HEK293 (cell line): ENCODE measurements at regions not wholly inside any gene's neighbourhood (a gene's known extent, or its start where the extent isn't known, plus 50 kb on each side); places are given as distances from the start of the nearest gene placed in this dataset.

Source experiments
- CTCF ChIA-PET: fragments of 350-600 bp; formaldehyde crosslinking; extraction: SDS; loops from one replicate; lab custom pipeline; 2021; ENCODE audit warnings: antibody characterized with exemption; lab: Yijun Ruan, JAX
- POLR2A ChIA-PET: fragments of 300-600 bp; formaldehyde crosslinking; extraction: SDS; loops from one replicate; lab custom pipeline; 2020; ENCODE audit warnings: antibody characterized with exemption, inconsistent platforms; lab: Yijun Ruan, JAX
- H3K27ac ChIP-seq: fragments of 200-500 bp; sonication (Bioruptor generic); 2 replicates; pipeline ENCODE4 v1.5.1; 2014; ENCODE audit warnings: low read depth, low read length, control low read depth, inconsistent platforms; ENCODE audit errors: extremely low read depth
- H3K36me3 ChIP-seq, 2 experiments: fragments of 200-500 bp in 1 of 2; sonication (Bioruptor generic) in 1 of 2; 1 replicate in 1 of 2; 2 replicates in 1 of 2; pipeline ENCODE4 v1.5.1; 2014 to 2017; ENCODE audit warnings: inconsistent platforms in 2 of 2, low read length in 2 of 2; ENCODE audit not compliant: control insufficient read depth in 2 of 2, insufficient read depth in 1 of 2
- H3K4me1 ChIP-seq: fragments of 200-500 bp; sonication (Bioruptor generic); 2 replicates; pipeline ENCODE4 v1.5.1; 2014; ENCODE audit warnings: mild to moderate bottlenecking, low read length, inconsistent platforms; ENCODE audit not compliant: control insufficient read depth, insufficient read depth
- H3K4me3 ChIP-seq: 2 replicates; pipeline ENCODE4 v1.5.1; 2011; ENCODE audit warnings: low read depth, mild to moderate bottlenecking, control low read depth, low read length, moderate library complexity
- H3K9me3 ChIP-seq: fragments of 200-500 bp; sonication (Bioruptor generic); 2 replicates; pipeline ENCODE4 v1.5.1; 2014; ENCODE audit warnings: low read depth, low read length, inconsistent platforms; ENCODE audit not compliant: control insufficient read depth, insufficient read depth
- BCL6B ChIP-seq: fragments of 450-650 bp; formaldehyde crosslinking; IDR thresholded peaks from 2 replicates; pipeline ENCODE4 v1.5.1; 2017; ENCODE audit warnings: missing biosample characterization, missing genetic modification characterization
- IKZF3 ChIP-seq: fragments of 450-650 bp; IDR thresholded peaks from 2 replicates; pipeline ENCODE4 v1.5.0; 2018; ENCODE audit warnings: missing biosample characterization, mild to moderate bottlenecking, missing genetic modification characterization, moderate library complexity
- KLF1 ChIP-seq: fragments of 450-650 bp; formaldehyde crosslinking; IDR thresholded peaks from 2 replicates; pipeline ENCODE4 v1.5.1; 2016; ENCODE audit warnings: missing biosample characterization, missing genetic modification characterization
- KLF17 ChIP-seq: fragments of 450-650 bp; formaldehyde crosslinking; IDR thresholded peaks from 2 replicates; pipeline ENCODE4 v1.5.1; 2016; ENCODE audit warnings: missing biosample characterization, missing genetic modification characterization
- TCF7L2 ChIP-seq: IDR thresholded peaks from 2 replicates; pipeline ENCODE4 v1.6.1; 2011; ENCODE audit warnings: low read depth, mild to moderate bottlenecking, inconsistent platforms, low read length, moderate library complexity, borderline replicate concordance
- TRIM28 ChIP-seq: IDR thresholded peaks from 2 replicates; pipeline ENCODE4 v1.6.1; 2011; ENCODE audit warnings: low read length, control low read depth, borderline replicate concordance
- ZBTB20 ChIP-seq: fragments of 450-650 bp; formaldehyde crosslinking; IDR thresholded peaks from 2 replicates; pipeline ENCODE4 v1.5.1; 2016; ENCODE audit warnings: missing biosample characterization, missing genetic modification characterization
- ZBTB21 ChIP-seq: fragments of 450-650 bp; formaldehyde crosslinking; IDR thresholded peaks from 2 replicates; pipeline ENCODE4 v1.5.1; 2017; ENCODE audit warnings: missing biosample characterization, missing genetic modification characterization
- ZBTB7A ChIP-seq: fragments of 450-650 bp; formaldehyde crosslinking; IDR thresholded peaks from 2 replicates; pipeline ENCODE4 v1.5.1; 2016; ENCODE audit warnings: low read depth, missing biosample characterization, missing genetic modification characterization
- ZBTB8A ChIP-seq: fragments of 450-650 bp; formaldehyde crosslinking; IDR thresholded peaks from 2 replicates; pipeline ENCODE4 v1.5.1; 2016; ENCODE audit warnings: missing biosample characterization, missing genetic modification characterization
- ZFP69B ChIP-seq: fragments of 450-650 bp; formaldehyde crosslinking; IDR thresholded peaks from 2 replicates; pipeline ENCODE4 v1.5.1; 2016; ENCODE audit warnings: missing biosample characterization, missing genetic modification characterization
- ZNF280C ChIP-seq: fragments of 450-650 bp; formaldehyde crosslinking; IDR thresholded peaks from 2 replicates; pipeline ENCODE4 v1.5.1; 2016; ENCODE audit warnings: missing biosample characterization, missing genetic modification characterization
- ZNF311 ChIP-seq: fragments of 450-650 bp; formaldehyde crosslinking; IDR thresholded peaks from 2 replicates; pipeline ENCODE4 v1.5.1; 2017; ENCODE audit warnings: missing biosample characterization, missing genetic modification characterization, borderline replicate concordance
- ZNF350 ChIP-seq: fragments of 450-650 bp; formaldehyde crosslinking; IDR thresholded peaks from 2 replicates; pipeline ENCODE4 v1.5.0; 2017; ENCODE audit warnings: missing biosample characterization, mild to moderate bottlenecking, missing genetic modification characterization
- ZNF596 ChIP-seq: fragments of 450-650 bp; IDR thresholded peaks from 2 replicates; pipeline ENCODE4 v1.5.0; 2018; ENCODE audit warnings: missing biosample characterization, mild to moderate bottlenecking, missing genetic modification characterization, moderate library complexity
- ZNF600 ChIP-seq: fragments of 450-650 bp; formaldehyde crosslinking; IDR thresholded peaks from 2 replicates; pipeline ENCODE4 v1.5.1; 2016; ENCODE audit warnings: missing biosample characterization, missing genetic modification characterization
- ZNF76 ChIP-seq: fragments of 450-650 bp; formaldehyde crosslinking; IDR thresholded peaks from 2 replicates; pipeline ENCODE4; 2016; ENCODE audit warnings: low read depth, missing biosample characterization, missing genetic modification characterization, borderline replicate concordance
- ZNF791 ChIP-seq: fragments of 450-650 bp; formaldehyde crosslinking; IDR thresholded peaks from 2 replicates; pipeline ENCODE4 v1.5.1; 2016; ENCODE audit warnings: missing biosample characterization, missing genetic modification characterization
- ZNF830 ChIP-seq: fragments of 450-650 bp; IDR thresholded peaks from 2 replicates; pipeline ENCODE4 v1.5.0; 2018; ENCODE audit warnings: missing biosample characterization, missing genetic modification characterization, low read depth, mild to moderate bottlenecking, moderate library complexity
- ZSCAN16 ChIP-seq: fragments of 450-650 bp; formaldehyde crosslinking; IDR thresholded peaks from 2 replicates; pipeline ENCODE4 v1.5.1; 2016; ENCODE audit warnings: missing biosample characterization, missing genetic modification characterization
- TF ChIP-seq, protein P1 (sequence below): fragments of 450-650 bp; formaldehyde crosslinking; optimal IDR thresholded peaks from 2 replicates; pipeline ENCODE3; 2016; ENCODE audit warnings: missing biosample characterization, mild to moderate bottlenecking, missing genetic modification characterization
- TF ChIP-seq, protein P2 (sequence below): fragments of 450-650 bp; formaldehyde crosslinking; conservative IDR thresholded peaks from 2 replicates; pipeline ENCODE4 v1.5.1; 2016; ENCODE audit warnings: low read depth, missing biosample characterization, missing genetic modification characterization

GRCh38 chr4:27182211-27182610 is 321.6 kb downstream of the STIM2 start (continued):
- TF ChIP-seq, protein P1, sequence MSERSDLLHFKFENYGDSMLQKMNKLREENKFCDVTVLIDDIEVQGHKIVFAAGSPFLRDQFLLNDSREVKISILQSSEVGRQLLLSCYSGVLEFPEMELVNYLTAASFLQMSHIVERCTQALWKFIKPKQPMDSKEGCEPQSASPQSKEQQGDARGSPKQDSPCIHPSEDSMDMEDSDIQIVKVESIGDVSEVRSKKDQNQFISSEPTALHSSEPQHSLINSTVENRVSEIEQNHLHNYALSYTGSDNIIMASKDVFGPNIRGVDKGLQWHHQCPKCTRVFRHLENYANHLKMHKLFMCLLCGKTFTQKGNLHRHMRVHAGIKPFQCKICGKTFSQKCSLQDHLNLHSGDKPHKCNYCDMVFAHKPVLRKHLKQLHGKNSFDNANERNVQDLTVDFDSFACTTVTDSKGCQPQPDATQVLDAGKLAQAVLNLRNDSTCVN = no peak
- TF ChIP-seq ZNF311 (tag by site-specific recombination) (no peak), ZNF76 (no peak), ZBTB7A (no peak), ZSCAN16 (tag by site-specific recombination) (no peak), ZNF791 (tag by site-specific recombination) (no peak), KLF17 (no peak), ZNF280C (tag by site-specific recombination) (no peak)

GRCh38 chr4:27184508-27185155 is 324.0 kb downstream of the STIM2 start:
- TF ChIP-seq KLF1 (tag by site-specific recombination) (no peak), ZFP69B (no peak), ZBTB8A (tag by site-specific recombination) (no peak), ZBTB21 (tag by site-specific recombination) (no peak), ZNF596 (tag by site-specific recombination) (no peak), TRIM28 (no peak), BCL6B (tag by site-specific recombination) (no peak), TCF7L2 (no peak), ZNF830 (tag by site-specific recombination) (no peak), ZBTB20 (tag by site-specific recombination) (no peak), IKZF3 (tag by site-specific recombination) (no peak), ZNF600 (tag by site-specific recombination) (no peak), ZNF350 (tag by site-specific recombination) (no peak), ZNF791 (tag by site-specific recombination) (no peak)
- TF ChIP-seq, protein P2, sequence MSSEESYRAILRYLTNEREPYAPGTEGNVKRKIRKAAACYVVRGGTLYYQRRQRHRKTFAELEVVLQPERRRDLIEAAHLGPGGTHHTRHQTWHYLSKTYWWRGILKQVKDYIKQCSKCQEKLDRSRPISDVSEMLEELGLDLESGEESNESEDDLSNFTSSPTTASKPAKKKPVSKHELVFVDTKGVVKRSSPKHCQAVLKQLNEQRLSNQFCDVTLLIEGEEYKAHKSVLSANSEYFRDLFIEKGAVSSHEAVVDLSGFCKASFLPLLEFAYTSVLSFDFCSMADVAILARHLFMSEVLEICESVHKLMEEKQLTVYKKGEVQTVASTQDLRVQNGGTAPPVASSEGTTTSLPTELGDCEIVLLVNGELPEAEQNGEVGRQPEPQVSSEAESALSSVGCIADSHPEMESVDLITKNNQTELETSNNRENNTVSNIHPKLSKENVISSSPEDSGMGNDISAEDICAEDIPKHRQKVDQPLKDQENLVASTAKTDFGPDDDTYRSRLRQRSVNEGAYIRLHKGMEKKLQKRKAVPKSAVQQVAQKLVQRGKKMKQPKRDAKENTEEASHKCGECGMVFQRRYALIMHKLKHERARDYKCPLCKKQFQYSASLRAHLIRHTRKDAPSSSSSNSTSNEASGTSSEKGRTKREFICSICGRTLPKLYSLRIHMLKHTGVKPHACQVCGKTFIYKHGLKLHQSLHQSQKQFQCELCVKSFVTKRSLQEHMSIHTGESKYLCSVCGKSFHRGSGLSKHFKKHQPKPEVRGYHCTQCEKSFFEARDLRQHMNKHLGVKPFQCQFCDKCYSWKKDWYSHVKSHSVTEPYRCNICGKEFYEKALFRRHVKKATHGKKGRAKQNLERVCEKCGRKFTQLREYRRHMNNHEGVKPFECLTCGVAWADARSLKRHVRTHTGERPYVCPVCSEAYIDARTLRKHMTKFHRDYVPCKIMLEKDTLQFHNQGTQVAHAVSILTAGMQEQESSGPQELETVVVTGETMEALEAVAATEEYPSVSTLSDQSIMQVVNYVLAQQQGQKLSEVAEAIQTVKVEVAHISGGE (tag by site-specific recombination) = no peak
- Histone ChIP-seq H3K4me3 (no peak overlapping the region), H3K36me3 (no peaks in the 10 kb centered on the region), H3K9me3 (no peaks in the 10 kb centered on the region), H3K4me1 (no peaks in the 10 kb centered on the region), H3K27ac (no peak overlapping the region)
- ChIA-PET CTCF (interaction anchor here (0.5 kb wide), 1 partner anchor 88 kb away, joined by 3 read pairs; no protein-coding TSS in a partner anchor), POLR2A (no interaction called here)
